ENCODE measurements at regions not wholly inside any gene's neighbourhood (a gene's known extent, or its start where the extent isn't known, plus 50 kb on each side); places are given as distances from the start of the nearest gene placed in this dataset.

- TF ChIP-seq REST (IDR thresholded peaks at IDR 0.05; ENCODE audit: unreplicated experiment): no peak
- TF ChIP-seq ZNF114 (CRISPR knock-in tag; IDR thresholded peaks at IDR 0.05): no peak
- no peak for TF ChIP-seq ETS1 (IDR thresholded peaks at IDR 0.05)
- no peak for TF ChIP-seq ZNF331 (CRISPR knock-in tag; IDR thresholded peaks at IDR 0.05; ENCODE audit: low read depth)
- no peak for TF ChIP-seq JUNB (IDR thresholded peaks at IDR 0.05; ENCODE audit: unreplicated experiment)
- TF ChIP-seq NANOG (IDR thresholded peaks at IDR 0.05; ENCODE audit: borderline replicate concordance): no peak
- TF ChIP-seq POLR2AphosphoS5 (IDR thresholded peaks at IDR 0.05; ENCODE audit: low read depth): no peak
- no peak for TF ChIP-seq CTCF (conservative IDR thresholded peaks at IDR 0.05; ENCODE audit: low read depth in 2 of 2)
These were observed 291.7 kb downstream of the FAM43A start (continued) for GRCh38 chr3:194977356-194977755.

GRCh38 chr3:194979173-194979572 is 291.8 kb downstream of the XXYLT1 start:
- no peaks in the 10 kb centered on the region for H3F3A ChIP-seq (replicated peaks; ENCODE audit: low read depth)
- no peaks in the 10 kb centered on the region for H3K27me3 ChIP-seq (ENCODE audit: insufficient read depth)
- H3K36me3 ChIP-seq (ENCODE audit: insufficient read depth): no peaks in the 10 kb centered on the region
- no peak overlapping the region for H2AFZ ChIP-seq
- Mint-ChIP-seq H3K4me1 (no peaks in the 10 kb centered on the region; the same call in 2 of the 3 replicates), H3K27me3 (ENCODE audit: insufficient read depth, low read depth, poor library complexity) (peaks cover 3% of the 10 kb centered on the region), H3K36me3 (ENCODE audit: low read depth) (no peaks in the 10 kb centered on the region), H3K9me3 (peaks cover 3% of the 10 kb centered on the region; the same call in 2 of the 3 replicates), H3K4me3 (no peak overlapping the region), H3K27ac (no peak overlapping the region)
- ATAC-seq: no peak
- no peak overlapping the region for H3K27ac ChIP-seq (ENCODE audit: low read depth)
- no peak for DNase-seq (ENCODE audit: low spot score)
- H3K9me2 ChIP-seq (ENCODE audit: insufficient read depth): no peaks in the 10 kb centered on the region
- H4K20me1 ChIP-seq (replicated peaks; ENCODE audit: insufficient read depth): no peaks in the 10 kb centered on the region
- no peak overlapping the region for H3K4me2 ChIP-seq
- no peaks in the 10 kb centered on the region for H3K79me2 ChIP-seq (replicated peaks; ENCODE audit: insufficient read depth)
- no peak overlapping the region for H3K4me3 ChIP-seq
- no peaks in the 10 kb centered on the region for H3K4me1 ChIP-seq (ENCODE audit: insufficient read depth)
- TF ChIP-seq ZNF114 (CRISPR knock-in tag; IDR thresholded peaks at IDR 0.05) (no peak), CTCF (conservative IDR thresholded peaks at IDR 0.05; ENCODE audit: low read depth in 2 of 2) (no peak), EZH2phosphoT487 (IDR thresholded peaks at IDR 0.05; ENCODE audit: unreplicated experiment) (no peak), POLR2AphosphoS5 (IDR thresholded peaks at IDR 0.05; ENCODE audit: low read depth) (no peak), CREB1 (CRISPR knock-in tag; IDR thresholded peaks at IDR 0.05; ENCODE audit: low read depth) (no peak)

All from GM23338 (cell line).